ENCODE measurements at regions not wholly inside any gene's neighbourhood (a gene's known extent, or its start where the extent isn't known, plus 50 kb on each side); places are given as distances from the start of the nearest gene placed in this dataset.
A peak's percentile ranks its signal among the peaks of the same experiment; 100 is the strongest.

- peak; percentile 25 for DNase-seq (ENCODE audit: low read depth)
- TF ChIP-seq, protein P1, sequence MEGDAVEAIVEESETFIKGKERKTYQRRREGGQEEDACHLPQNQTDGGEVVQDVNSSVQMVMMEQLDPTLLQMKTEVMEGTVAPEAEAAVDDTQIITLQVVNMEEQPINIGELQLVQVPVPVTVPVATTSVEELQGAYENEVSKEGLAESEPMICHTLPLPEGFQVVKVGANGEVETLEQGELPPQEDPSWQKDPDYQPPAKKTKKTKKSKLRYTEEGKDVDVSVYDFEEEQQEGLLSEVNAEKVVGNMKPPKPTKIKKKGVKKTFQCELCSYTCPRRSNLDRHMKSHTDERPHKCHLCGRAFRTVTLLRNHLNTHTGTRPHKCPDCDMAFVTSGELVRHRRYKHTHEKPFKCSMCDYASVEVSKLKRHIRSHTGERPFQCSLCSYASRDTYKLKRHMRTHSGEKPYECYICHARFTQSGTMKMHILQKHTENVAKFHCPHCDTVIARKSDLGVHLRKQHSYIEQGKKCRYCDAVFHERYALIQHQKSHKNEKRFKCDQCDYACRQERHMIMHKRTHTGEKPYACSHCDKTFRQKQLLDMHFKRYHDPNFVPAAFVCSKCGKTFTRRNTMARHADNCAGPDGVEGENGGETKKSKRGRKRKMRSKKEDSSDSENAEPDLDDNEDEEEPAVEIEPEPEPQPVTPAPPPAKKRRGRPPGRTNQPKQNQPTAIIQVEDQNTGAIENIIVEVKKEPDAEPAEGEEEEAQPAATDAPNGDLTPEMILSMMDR (IDR thresholded peaks at IDR 0.05; ENCODE audit: control insufficient read depth, extremely low read depth, insufficient read depth) = no peak
- no peak overlapping the region for H3K4me3 ChIP-seq (ENCODE audit: low read depth, low read length)
These were observed 590.9 kb upstream of the CITED2 start for GRCh38 chr6:139965393-139965792.

- H3K4me3 ChIP-seq (ENCODE audit: low read depth, low read length) = no peak overlapping the region
- TF ChIP-seq, protein P1 (IDR thresholded peaks at IDR 0.05; ENCODE audit: control insufficient read depth, extremely low read depth, insufficient read depth) = no peak
- DNase-seq (ENCODE audit: low read depth) = no peak
These were observed 590.3 kb upstream of the CITED2 start for GRCh38 chr6:139964737-139965136.

- TF ChIP-seq, protein P1 (IDR thresholded peaks at IDR 0.05; ENCODE audit: control insufficient read depth, extremely low read depth, insufficient read depth) = no peak
- no peak for DNase-seq (ENCODE audit: low read depth)
- no peak overlapping the region for H3K4me3 ChIP-seq (ENCODE audit: low read depth, low read length)
These were observed 588.4 kb upstream of the CITED2 start for GRCh38 chr6:139962654-139963347.

- TF ChIP-seq, protein P1 (IDR thresholded peaks at IDR 0.05; ENCODE audit: control insufficient read depth, extremely low read depth, insufficient read depth) = no peak
- no peak overlapping the region for H3K4me3 ChIP-seq (ENCODE audit: low read depth, low read length)
- DNase-seq (ENCODE audit: low read depth) = peak; percentile 47
These were observed 586.7 kb upstream of the CITED2 start for GRCh38 chr6:139961190-139961589.

GRCh38 chr6:139960671-139961070 lies 586.2 kb upstream of the CITED2 start:
- TF ChIP-seq, protein P1 (IDR thresholded peaks at IDR 0.05; ENCODE audit: control insufficient read depth, extremely low read depth, insufficient read depth) = no peak
- H3K4me3 ChIP-seq (ENCODE audit: low read depth, low read length) = no peak overlapping the region
- no peak for DNase-seq (ENCODE audit: low read depth)

DNA sequence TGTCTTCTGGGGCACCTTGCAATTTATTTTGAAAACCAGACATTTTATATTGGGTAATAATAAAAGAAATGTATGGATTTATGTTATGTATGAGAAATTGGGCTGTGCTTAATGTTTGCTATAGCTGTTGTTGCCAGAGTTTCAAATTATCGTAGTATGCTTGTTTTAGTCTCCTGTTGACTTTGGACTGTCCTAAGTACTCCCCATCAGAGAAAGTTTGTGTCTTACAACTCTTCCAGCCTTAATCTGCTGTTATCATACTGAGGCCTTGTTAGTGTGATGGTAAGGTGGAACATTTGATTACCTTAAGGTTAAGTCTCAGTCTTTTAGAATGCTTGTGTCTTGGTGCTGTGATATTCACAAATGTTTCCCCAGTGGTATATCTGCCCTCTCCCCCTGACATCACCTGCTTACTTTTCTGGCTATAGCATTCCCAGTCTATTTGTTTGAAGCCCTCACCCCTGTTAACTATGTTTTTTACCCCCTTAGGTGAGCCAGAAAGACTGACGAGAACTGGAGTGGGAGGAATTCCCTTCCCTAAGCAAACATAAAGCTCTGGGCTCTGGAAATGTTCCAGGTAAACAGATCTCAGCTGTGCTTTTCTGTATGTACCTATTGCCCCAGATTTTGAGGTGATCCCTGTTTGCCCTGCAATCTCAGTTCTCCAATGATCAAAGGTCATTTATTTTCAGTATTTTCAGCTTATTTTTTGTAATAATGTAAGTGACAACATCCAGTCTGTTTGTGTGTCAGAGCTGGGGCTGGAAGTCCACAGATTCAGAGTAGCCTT lies 581.1 kb upstream of the CITED2 start:
- TF ChIP-seq, protein P1 (IDR thresholded peaks at IDR 0.05; ENCODE audit: control insufficient read depth, extremely low read depth, insufficient read depth) = no peak
- no peak for DNase-seq (ENCODE audit: low read depth)

More for the DNA sequence above, 581.1 kb upstream of the CITED2 start:
- H3K4me3 ChIP-seq (ENCODE audit: low read depth, low read length) = no peak overlapping the region
